Glutamatergic neuron (in vitro differentiated cells): ENCODE measurements at regions not wholly inside any gene's neighbourhood (a gene's known extent, or its start where the extent isn't known, plus 50 kb on each side); places are given as distances from the start of the nearest gene placed in this dataset.

Experiments
- DNase-seq: peaks from one replicate; pipeline ENCODE4 v3.0.0; 2022
- H3K27ac Mint-ChIP-seq: one replicate; pipeline ENCODE4 v1.8.0; 2020; ENCODE audit warnings: mild to moderate bottlenecking, mixed read lengths, inconsistent platforms; ENCODE audit not compliant: unreplicated experiment
- H3K27me3 Mint-ChIP-seq: one replicate; pipeline ENCODE4 v1.8.0; 2020; ENCODE audit warnings: mild to moderate bottlenecking, moderate library complexity, mixed read lengths, inconsistent platforms; ENCODE audit not compliant: unreplicated experiment
- H3K36me3 Mint-ChIP-seq: one replicate; pipeline ENCODE4 v1.8.0; 2020; ENCODE audit warnings: mild to moderate bottlenecking, mixed read lengths, inconsistent platforms; ENCODE audit not compliant: unreplicated experiment
- H3K4me1 Mint-ChIP-seq: one replicate; pipeline ENCODE4 v1.8.0; 2020; ENCODE audit warnings: mild to moderate bottlenecking, low read depth, mixed read lengths, inconsistent platforms; ENCODE audit not compliant: unreplicated experiment
- H3K4me3 Mint-ChIP-seq: one replicate; pipeline ENCODE4 v1.8.0; 2020; ENCODE audit warnings: mild to moderate bottlenecking, mixed read lengths, inconsistent platforms; ENCODE audit not compliant: unreplicated experiment
- H3K9me3 Mint-ChIP-seq: one replicate; pipeline ENCODE4 v1.8.0; 2020; ENCODE audit warnings: mild to moderate bottlenecking, moderate library complexity, mixed read lengths, inconsistent platforms; ENCODE audit not compliant: unreplicated experiment
- TF ChIP-seq, protein P1 (sequence below): fragments of 200-600 bp; sonication (generic); IDR thresholded peaks from one replicate; pipeline ENCODE4 v1.5.0; 2021; ENCODE audit not compliant: partially characterized antibody, unreplicated experiment

- Mint-ChIP-seq H3K9me3 (peaks cover 7% of the 10 kb centered on the region), H3K4me1 (peaks cover 39% of the 10 kb centered on the region), H3K36me3 (no peaks in the 10 kb centered on the region), H3K27ac (no peak overlapping the region), H3K4me3 (peak overlapping the region; percentile 21), H3K27me3 (peaks cover 8% of the 10 kb centered on the region)
- no peak for DNase-seq
- TF ChIP-seq, protein P1, sequence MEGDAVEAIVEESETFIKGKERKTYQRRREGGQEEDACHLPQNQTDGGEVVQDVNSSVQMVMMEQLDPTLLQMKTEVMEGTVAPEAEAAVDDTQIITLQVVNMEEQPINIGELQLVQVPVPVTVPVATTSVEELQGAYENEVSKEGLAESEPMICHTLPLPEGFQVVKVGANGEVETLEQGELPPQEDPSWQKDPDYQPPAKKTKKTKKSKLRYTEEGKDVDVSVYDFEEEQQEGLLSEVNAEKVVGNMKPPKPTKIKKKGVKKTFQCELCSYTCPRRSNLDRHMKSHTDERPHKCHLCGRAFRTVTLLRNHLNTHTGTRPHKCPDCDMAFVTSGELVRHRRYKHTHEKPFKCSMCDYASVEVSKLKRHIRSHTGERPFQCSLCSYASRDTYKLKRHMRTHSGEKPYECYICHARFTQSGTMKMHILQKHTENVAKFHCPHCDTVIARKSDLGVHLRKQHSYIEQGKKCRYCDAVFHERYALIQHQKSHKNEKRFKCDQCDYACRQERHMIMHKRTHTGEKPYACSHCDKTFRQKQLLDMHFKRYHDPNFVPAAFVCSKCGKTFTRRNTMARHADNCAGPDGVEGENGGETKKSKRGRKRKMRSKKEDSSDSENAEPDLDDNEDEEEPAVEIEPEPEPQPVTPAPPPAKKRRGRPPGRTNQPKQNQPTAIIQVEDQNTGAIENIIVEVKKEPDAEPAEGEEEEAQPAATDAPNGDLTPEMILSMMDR, result no peak
Observed at GRCh38 chr1:104765085-104765484, 1015.4 kb downstream of the AMY1C start.

- H3K4me3 Mint-ChIP-seq, result no peak overlapping the region
- H3K36me3 Mint-ChIP-seq, result no peaks in the 10 kb centered on the region
Observed at GRCh38 chr1:104768466-104768865, 1018.8 kb downstream of the AMY1C start.

DNA sequence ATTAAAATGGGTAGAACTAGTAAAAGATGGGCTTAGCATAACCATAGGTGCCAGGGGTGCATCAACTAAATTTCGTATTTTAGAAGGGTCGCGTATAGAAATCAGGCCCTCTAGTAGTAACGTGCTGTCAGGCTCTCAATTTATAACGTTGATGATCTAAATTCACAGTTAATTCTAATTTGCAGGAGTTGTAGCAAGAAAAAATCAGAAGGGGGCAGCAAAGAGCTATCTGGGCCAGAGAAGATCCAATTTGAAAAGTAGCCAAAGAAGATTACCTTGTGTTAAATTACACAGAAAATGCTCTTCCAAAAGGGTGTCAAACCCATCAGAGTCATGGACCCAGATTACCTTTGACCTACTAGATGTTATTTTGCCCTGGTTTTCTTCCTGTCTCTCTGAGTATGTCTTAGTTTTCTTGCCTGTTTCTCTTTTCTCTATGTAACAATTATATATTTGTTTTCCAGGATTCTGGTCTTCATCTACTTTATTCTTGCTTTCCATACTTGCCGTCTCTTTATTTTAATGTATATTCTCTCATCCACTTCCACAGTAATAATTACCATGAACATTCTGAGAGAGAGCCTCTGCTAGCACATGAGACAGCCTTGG is 1030.9 kb downstream of the AMY1C start:
- no peaks in the 10 kb centered on the region for H3K27me3 Mint-ChIP-seq
- TF ChIP-seq, protein P1, result peak; percentile 82
- peaks cover 8% of the 10 kb centered on the region for H3K4me1 Mint-ChIP-seq
- H3K4me3 Mint-ChIP-seq, result no peak overlapping the region
- H3K36me3 Mint-ChIP-seq, result no peaks in the 10 kb centered on the region
- no peak for DNase-seq
- peaks cover 2% of the 10 kb centered on the region for H3K9me3 Mint-ChIP-seq
- no peak overlapping the region for H3K27ac Mint-ChIP-seq

More at GRCh38 chr1:104768466-104768865, 1018.8 kb downstream of the AMY1C start:
- Mint-ChIP-seq H3K27me3 (no peaks in the 10 kb centered on the region), H3K27ac (no peak overlapping the region), H3K4me1 (peaks cover 20% of the 10 kb centered on the region), H3K9me3 (no peaks in the 10 kb centered on the region)
- TF ChIP-seq, protein P1, result no peak
- DNase-seq, result no peak

GRCh38 chr1:104785575-104786187 is 1036.0 kb downstream of the AMY1C start:
- no peak for DNase-seq
- Mint-ChIP-seq H3K4me1 (no peaks in the 10 kb centered on the region), H3K4me3 (no peak overlapping the region), H3K27me3 (peaks cover 1% of the 10 kb centered on the region), H3K9me3 (no peaks in the 10 kb centered on the region), H3K36me3 (no peaks in the 10 kb centered on the region), H3K27ac (no peak overlapping the region)
- TF ChIP-seq, protein P1, result no peak

DNA sequence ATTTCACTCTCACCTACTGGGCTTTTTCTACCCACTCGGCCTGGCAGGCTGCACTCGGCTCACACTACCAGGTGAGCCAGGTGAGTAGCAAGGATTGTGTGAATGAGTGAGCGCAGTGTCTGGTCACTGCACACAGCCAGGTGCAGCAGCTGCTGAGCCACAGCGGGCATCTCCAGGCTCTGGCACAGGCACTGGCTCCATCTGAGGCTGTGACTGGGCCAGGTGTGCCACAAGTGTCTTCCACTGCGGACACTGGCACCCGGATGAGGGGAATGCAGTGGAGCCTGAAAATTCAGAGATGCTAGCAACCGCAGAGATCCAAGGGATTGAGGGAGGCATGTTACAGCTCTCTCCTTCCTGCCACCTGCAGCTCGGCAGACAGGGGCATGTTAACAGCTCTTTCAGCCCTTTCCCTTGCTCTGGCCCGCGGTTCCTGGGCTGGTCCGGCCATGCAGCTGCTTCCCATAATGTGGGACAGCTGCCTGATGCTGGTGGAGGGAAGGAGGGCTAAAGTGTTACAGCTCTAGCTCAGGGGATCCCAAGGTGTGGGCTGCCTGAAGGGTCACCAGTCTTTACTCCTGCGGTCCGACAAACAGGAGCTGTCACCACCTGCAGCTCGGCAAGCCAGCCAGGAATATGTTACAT is 1038.3 kb downstream of the AMY1C start:
- H3K9me3 Mint-ChIP-seq, result no peaks in the 10 kb centered on the region
- TF ChIP-seq, protein P1, result no peak
- H3K4me1 Mint-ChIP-seq, result no peaks in the 10 kb centered on the region
- no peak for DNase-seq
- H3K4me3 Mint-ChIP-seq, result no peak overlapping the region
- H3K36me3 Mint-ChIP-seq, result no peaks in the 10 kb centered on the region
- H3K27ac Mint-ChIP-seq, result no peak overlapping the region
- H3K27me3 Mint-ChIP-seq, result peaks cover 1% of the 10 kb centered on the region
